PC-3 (cell line): ENCODE measurements at regions not wholly inside any gene's neighbourhood (a gene's known extent, or its start where the extent isn't known, plus 50 kb on each side); places are given as distances from the start of the nearest gene placed in this dataset.

Source experiments
- EZH2 ChIP-seq: fragments of 300-600 bp; sonication (generic); IDR thresholded peaks from one replicate; pipeline ENCODE4 v1.6.1; 2017; ENCODE audit warnings: antibody characterized with exemption, mild to moderate bottlenecking, low read length; ENCODE audit not compliant: unreplicated experiment
- TF ChIP-seq, protein P1 (sequence below): fragments of 300-600 bp; sonication (generic); conservative IDR thresholded peaks from 2 replicates; pipeline ENCODE4 v1.5.1; 2017; ENCODE audit warnings: antibody characterized with exemption, low read depth, mild to moderate bottlenecking, low read length

GRCh38 chr22:27239520-27239919, 562.0 kb downstream of the MN1 start:
- TF ChIP-seq, protein P1, sequence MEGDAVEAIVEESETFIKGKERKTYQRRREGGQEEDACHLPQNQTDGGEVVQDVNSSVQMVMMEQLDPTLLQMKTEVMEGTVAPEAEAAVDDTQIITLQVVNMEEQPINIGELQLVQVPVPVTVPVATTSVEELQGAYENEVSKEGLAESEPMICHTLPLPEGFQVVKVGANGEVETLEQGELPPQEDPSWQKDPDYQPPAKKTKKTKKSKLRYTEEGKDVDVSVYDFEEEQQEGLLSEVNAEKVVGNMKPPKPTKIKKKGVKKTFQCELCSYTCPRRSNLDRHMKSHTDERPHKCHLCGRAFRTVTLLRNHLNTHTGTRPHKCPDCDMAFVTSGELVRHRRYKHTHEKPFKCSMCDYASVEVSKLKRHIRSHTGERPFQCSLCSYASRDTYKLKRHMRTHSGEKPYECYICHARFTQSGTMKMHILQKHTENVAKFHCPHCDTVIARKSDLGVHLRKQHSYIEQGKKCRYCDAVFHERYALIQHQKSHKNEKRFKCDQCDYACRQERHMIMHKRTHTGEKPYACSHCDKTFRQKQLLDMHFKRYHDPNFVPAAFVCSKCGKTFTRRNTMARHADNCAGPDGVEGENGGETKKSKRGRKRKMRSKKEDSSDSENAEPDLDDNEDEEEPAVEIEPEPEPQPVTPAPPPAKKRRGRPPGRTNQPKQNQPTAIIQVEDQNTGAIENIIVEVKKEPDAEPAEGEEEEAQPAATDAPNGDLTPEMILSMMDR: no peak
- no peak for TF ChIP-seq EZH2
